ENCODE measurements at regions not wholly inside any gene's neighbourhood (a gene's known extent, or its start where the extent isn't known, plus 50 kb on each side); places are given as distances from the start of the nearest gene placed in this dataset.

DNA sequence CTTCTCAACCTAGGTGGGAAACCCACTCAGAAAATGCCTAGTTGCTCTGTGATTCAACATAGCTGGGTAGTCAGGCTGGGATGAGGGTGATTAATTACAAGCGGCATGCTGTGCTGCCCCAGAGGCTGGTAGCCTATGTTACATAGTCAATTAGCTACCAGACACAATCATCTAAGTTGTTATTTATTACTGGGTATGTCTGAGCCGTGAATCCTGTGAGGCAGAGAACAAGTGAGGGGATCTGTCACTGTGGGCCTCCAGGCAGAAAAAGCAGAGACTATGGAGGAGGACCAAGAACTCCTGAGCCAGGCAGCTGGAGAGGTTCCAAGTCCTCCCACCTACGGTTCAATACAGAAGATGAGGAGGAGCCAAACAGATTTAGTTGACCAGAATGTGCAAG lies 186.6 kb upstream of the BDNF start:
- TF ChIP-seq, protein P1, sequence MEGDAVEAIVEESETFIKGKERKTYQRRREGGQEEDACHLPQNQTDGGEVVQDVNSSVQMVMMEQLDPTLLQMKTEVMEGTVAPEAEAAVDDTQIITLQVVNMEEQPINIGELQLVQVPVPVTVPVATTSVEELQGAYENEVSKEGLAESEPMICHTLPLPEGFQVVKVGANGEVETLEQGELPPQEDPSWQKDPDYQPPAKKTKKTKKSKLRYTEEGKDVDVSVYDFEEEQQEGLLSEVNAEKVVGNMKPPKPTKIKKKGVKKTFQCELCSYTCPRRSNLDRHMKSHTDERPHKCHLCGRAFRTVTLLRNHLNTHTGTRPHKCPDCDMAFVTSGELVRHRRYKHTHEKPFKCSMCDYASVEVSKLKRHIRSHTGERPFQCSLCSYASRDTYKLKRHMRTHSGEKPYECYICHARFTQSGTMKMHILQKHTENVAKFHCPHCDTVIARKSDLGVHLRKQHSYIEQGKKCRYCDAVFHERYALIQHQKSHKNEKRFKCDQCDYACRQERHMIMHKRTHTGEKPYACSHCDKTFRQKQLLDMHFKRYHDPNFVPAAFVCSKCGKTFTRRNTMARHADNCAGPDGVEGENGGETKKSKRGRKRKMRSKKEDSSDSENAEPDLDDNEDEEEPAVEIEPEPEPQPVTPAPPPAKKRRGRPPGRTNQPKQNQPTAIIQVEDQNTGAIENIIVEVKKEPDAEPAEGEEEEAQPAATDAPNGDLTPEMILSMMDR (IDR thresholded peaks at IDR 0.05; ENCODE audit: insufficient read depth, low read length, severe bottlenecking): no peak
- H3K36me3 ChIP-seq (ENCODE audit: control insufficient read depth, insufficient read depth, low read length): no peaks in the 10 kb centered on the region
- no peaks in the 10 kb centered on the region for H3K27me3 ChIP-seq (ENCODE audit: control insufficient read depth, insufficient read depth, low read length)
- H3K4me3 ChIP-seq (ENCODE audit: low read depth, low read length): no peak overlapping the region
- DNase-seq (ENCODE audit: low read depth) (peak; percentile 35), FAIRE-seq (no peak)

GRCh38 chr11:27882066-27882697 lies 181.9 kb upstream of the BDNF start:
- Histone ChIP-seq H3K27me3 (ENCODE audit: control insufficient read depth, insufficient read depth, low read length) (no peaks in the 10 kb centered on the region), H3K4me3 (ENCODE audit: low read depth, low read length) (no peak overlapping the region), H3K36me3 (ENCODE audit: control insufficient read depth, insufficient read depth, low read length) (no peaks in the 10 kb centered on the region)
- DNase-seq (ENCODE audit: low read depth) (no peak), FAIRE-seq (no peak)
- TF ChIP-seq, protein P1 (IDR thresholded peaks at IDR 0.05; ENCODE audit: insufficient read depth, low read length, severe bottlenecking): no peak

DNA sequence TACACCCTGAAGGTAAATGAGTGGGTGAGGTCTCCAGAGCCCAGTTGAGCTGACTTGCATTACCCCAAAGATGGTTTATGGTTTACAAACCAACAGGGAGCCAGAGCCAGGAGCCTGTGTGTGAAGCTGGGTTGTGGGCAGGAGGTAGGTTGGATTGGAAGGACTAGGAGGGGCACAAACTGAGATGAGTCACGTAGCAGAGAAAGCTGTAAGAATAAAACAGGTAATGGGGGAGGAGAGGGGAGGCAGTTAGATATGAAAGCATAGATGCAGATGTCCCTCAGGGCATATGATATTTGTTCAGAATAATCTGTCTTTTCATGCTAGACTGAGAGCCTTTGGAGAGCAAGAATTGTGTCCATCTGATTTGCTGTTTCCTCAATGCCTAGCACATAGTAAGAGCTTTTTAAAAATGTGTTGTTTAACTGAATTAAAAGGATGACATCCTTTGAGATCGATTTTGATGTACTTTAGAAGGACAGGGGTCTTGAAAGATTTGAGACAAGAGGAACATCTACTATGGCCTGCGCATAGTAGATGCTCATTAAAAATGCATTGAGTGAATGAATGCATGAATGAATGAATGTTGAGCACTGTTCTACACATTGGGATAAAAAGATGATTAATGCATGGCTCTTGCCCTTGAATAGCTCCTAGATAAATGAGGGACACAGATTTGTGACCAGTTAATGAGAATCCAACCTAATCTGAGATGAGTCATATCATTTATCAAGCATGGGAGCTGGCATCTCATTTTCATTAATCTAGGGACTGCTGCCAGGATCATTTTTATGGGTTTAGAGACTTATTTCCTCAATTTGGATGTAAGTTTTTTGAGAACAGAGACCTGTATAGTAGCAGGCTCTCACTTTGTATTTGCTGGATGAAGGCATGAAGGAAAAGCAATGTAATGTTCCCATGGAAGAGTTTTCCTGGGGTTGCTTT lies 175.8 kb upstream of the BDNF start:
- DNase-seq (ENCODE audit: low read depth) (no peak), FAIRE-seq (no peak)

DNA sequence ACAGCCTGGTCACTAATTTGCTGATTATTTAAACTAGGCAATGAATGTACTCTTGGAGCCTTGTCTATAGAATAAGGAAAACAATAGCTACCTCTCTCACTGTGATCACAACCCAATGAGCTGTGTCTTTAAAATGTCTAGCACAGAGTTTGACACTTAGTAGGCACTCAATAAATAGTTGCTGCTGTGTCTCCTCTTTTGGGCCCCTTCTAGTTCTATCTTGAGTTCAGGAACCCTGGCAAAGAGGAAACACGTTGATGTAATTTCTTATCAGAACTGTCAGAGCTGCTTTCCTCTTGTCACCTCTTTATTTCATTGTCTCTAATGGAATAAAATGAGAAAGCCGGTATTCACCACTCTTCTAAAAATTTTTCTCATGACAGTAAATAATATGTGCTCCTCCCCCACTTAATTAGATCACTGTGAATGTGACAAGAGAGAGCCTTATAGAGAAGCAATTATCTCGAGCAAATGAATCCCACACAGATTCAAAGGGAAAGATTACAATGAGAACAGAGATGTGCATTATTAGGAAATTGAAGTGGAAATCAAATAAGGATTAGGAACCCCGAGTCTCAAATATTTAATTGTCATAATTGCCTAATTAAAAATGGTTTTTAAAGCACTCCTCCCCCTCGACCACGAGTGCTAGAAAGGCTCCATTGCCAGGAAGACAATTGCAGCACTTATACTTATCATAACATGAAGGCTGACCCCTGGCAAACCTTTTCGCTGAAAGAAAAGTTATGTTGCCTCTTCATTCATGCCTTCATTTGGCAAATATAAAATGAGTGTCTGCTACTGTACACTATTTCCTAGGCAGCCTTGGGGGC lies 175.0 kb upstream of the BDNF start:
- no peak for FAIRE-seq
- TF ChIP-seq, protein P1 (IDR thresholded peaks at IDR 0.05; ENCODE audit: insufficient read depth, low read length, severe bottlenecking): no peak
- no peak overlapping the region for H3K4me3 ChIP-seq (ENCODE audit: low read depth, low read length)
- no peaks in the 10 kb centered on the region for H3K27me3 ChIP-seq (ENCODE audit: control insufficient read depth, insufficient read depth, low read length)
- H3K36me3 ChIP-seq (ENCODE audit: control insufficient read depth, insufficient read depth, low read length): no peaks in the 10 kb centered on the region
- DNase-seq (ENCODE audit: low read depth): no peak

More for the DNA sequence above, 175.8 kb upstream of the BDNF start:
- no peak overlapping the region for H3K4me3 ChIP-seq (ENCODE audit: low read depth, low read length)
- no peaks in the 10 kb centered on the region for H3K27me3 ChIP-seq (ENCODE audit: control insufficient read depth, insufficient read depth, low read length)
- TF ChIP-seq, protein P1 (IDR thresholded peaks at IDR 0.05; ENCODE audit: insufficient read depth, low read length, severe bottlenecking): no peak
- H3K36me3 ChIP-seq (ENCODE audit: control insufficient read depth, insufficient read depth, low read length): no peaks in the 10 kb centered on the region

DNA sequence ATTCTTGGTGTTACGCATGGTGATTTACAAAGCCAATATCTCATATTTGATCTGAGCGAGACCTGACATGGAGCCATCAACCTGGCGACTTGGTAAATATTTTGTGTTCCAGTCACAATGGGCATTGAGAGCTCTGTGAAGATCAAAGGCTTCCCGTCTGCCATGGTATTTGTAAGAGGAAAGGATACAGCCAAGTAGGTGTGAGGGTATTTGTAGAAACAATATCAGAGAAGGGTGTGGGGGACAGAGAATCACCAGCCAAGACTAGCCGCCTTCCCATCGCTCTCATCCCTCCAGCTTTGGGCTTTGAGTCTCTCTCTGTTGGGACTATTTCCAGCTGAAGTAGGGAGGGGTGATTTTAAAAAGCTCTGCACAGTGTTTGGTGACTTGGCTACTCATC lies 173.4 kb upstream of the BDNF start:
- FAIRE-seq (no peak), DNase-seq (ENCODE audit: low read depth) (no peak)
- TF ChIP-seq, protein P1 (IDR thresholded peaks at IDR 0.05; ENCODE audit: insufficient read depth, low read length, severe bottlenecking): no peak
- Histone ChIP-seq H3K27me3 (ENCODE audit: control insufficient read depth, insufficient read depth, low read length) (no peaks in the 10 kb centered on the region), H3K36me3 (ENCODE audit: control insufficient read depth, insufficient read depth, low read length) (no peaks in the 10 kb centered on the region), H3K4me3 (ENCODE audit: low read depth, low read length) (no peak overlapping the region)

Data from bronchial epithelial cell (primary cell).